ENCODE measurements at regions not wholly inside any gene's neighbourhood (a gene's known extent, or its start where the extent isn't known, plus 50 kb on each side); places are given as distances from the start of the nearest gene placed in this dataset.

- Histone ChIP-seq H3K4me1 (ENCODE audit: control insufficient read depth, insufficient read depth, low read length) (no peaks in the 10 kb centered on the region), H3K9me3 (ENCODE audit: control insufficient read depth, insufficient read depth, low read depth, low read length) (no peaks in the 10 kb centered on the region), H3K36me3 (ENCODE audit: control insufficient read depth in 2 of 2, insufficient read depth in 1 of 2, low read length in 2 of 2) (no peaks in the 10 kb centered on the region), H3K27ac (ENCODE audit: extremely low read depth, low read depth, low read length) (no peak overlapping the region), H3K4me3 (ENCODE audit: low read depth, low read length) (no peak overlapping the region)
- ChIA-PET POLR2A (no interaction called here), CTCF (no interaction called here)
- TF ChIP-seq ZNF112 (tag by site-specific recombination; IDR thresholded peaks at IDR 0.05) (no peak), ZNF157 (tag by site-specific recombination; IDR thresholded peaks at IDR 0.05) (no peak), ZNF571 (tag by site-specific recombination; IDR thresholded peaks at IDR 0.05) (no peak), ZNF239 (tag by site-specific recombination; IDR thresholded peaks at IDR 0.05) (no peak), ZNF768 (tag by site-specific recombination; IDR thresholded peaks at IDR 0.05) (no peak), ZNF23 (tag by site-specific recombination; IDR thresholded peaks at IDR 0.05; ENCODE audit: borderline replicate concordance) (no peak), BCL11A (tag by site-specific recombination; IDR thresholded peaks at IDR 0.05; ENCODE audit: low read depth) (no peak), ZNF19 (tag by site-specific recombination; IDR thresholded peaks at IDR 0.05; ENCODE audit: low read depth) (no peak), ZSCAN4 (tag by site-specific recombination; IDR thresholded peaks at IDR 0.05) (no peak), WT1 (tag by site-specific recombination; IDR thresholded peaks at IDR 0.05) (no peak), ZNF624 (tag by site-specific recombination; IDR thresholded peaks at IDR 0.05) (no peak), KLF9 (tag by site-specific recombination; IDR thresholded peaks at IDR 0.05; ENCODE audit: low read depth) (no peak)
- TF ChIP-seq, protein P1, sequence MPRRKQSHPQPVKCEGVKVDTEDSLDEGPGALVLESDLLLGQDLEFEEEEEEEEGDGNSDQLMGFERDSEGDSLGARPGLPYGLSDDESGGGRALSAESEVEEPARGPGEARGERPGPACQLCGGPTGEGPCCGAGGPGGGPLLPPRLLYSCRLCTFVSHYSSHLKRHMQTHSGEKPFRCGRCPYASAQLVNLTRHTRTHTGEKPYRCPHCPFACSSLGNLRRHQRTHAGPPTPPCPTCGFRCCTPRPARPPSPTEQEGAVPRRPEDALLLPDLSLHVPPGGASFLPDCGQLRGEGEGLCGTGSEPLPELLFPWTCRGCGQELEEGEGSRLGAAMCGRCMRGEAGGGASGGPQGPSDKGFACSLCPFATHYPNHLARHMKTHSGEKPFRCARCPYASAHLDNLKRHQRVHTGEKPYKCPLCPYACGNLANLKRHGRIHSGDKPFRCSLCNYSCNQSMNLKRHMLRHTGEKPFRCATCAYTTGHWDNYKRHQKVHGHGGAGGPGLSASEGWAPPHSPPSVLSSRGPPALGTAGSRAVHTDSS (tag by site-specific recombination; IDR thresholded peaks at IDR 0.05): no peak
- TF ChIP-seq, protein P2, sequence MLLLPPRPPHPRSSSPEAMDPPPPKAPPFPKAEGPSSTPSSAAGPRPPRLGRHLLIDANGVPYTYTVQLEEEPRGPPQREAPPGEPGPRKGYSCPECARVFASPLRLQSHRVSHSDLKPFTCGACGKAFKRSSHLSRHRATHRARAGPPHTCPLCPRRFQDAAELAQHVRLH (tag by site-specific recombination; IDR thresholded peaks at IDR 0.05): no peak
Measured at GRCh38 chr13:103958691-103959090, 892.5 kb upstream of the SLC10A2 start.

DNA sequence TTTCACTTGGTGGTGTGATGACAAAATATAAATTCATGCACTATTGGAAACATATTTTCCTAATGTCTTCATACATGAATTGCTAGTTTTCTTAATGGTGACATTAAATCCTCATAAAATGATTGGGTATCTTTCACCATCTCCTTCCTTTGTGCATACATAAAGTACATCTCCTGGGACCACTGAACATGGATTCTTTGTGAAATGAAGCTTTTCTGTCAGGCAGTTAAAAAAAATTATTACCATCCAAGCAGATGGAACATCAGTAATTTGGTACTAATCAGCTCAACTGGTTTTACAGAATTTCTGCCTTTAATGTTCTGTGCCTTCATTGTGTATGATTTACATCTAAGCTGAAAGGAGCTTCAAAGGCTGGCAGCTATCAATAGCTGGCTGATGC is 891.7 kb upstream of the SLC10A2 start:
- ChIA-PET CTCF (no interaction called here), POLR2A (no interaction called here)
- TF ChIP-seq ZNF248 (tag by site-specific recombination; IDR thresholded peaks at IDR 0.05): no peak
- no peak overlapping the region for H3K27ac ChIP-seq (ENCODE audit: extremely low read depth, low read depth, low read length)
- H3K4me3 ChIP-seq (ENCODE audit: low read depth, low read length): no peak overlapping the region
- H3K9me3 ChIP-seq (ENCODE audit: control insufficient read depth, insufficient read depth, low read depth, low read length): no peaks in the 10 kb centered on the region
- no peaks in the 10 kb centered on the region for H3K36me3 ChIP-seq (ENCODE audit: control insufficient read depth in 2 of 2, insufficient read depth in 1 of 2, low read length in 2 of 2)
- no peaks in the 10 kb centered on the region for H3K4me1 ChIP-seq (ENCODE audit: control insufficient read depth, insufficient read depth, low read length)

GRCh38 chr13:103953859-103954258 is 887.6 kb upstream of the SLC10A2 start:
- Histone ChIP-seq H3K4me1 (ENCODE audit: control insufficient read depth, insufficient read depth, low read length) (no peaks in the 10 kb centered on the region), H3K4me3 (ENCODE audit: low read depth, low read length) (no peak overlapping the region), H3K9me3 (ENCODE audit: control insufficient read depth, insufficient read depth, low read depth, low read length) (no peaks in the 10 kb centered on the region), H3K27ac (ENCODE audit: extremely low read depth, low read depth, low read length) (no peak overlapping the region), H3K36me3 (ENCODE audit: control insufficient read depth in 2 of 2, insufficient read depth in 1 of 2, low read length in 2 of 2) (no peaks in the 10 kb centered on the region)
- ChIA-PET CTCF (no interaction called here), POLR2A (no interaction called here)
- no peak for TF ChIP-seq ZNF341 (tag by site-specific recombination; IDR thresholded peaks at IDR 0.05; ENCODE audit: low read depth)
- no peak for TF ChIP-seq TCF7L2 (IDR thresholded peaks at IDR 0.05; ENCODE audit: borderline replicate concordance, low read depth, low read length)
- TF ChIP-seq ZNF174 (tag by site-specific recombination; IDR thresholded peaks at IDR 0.05): no peak
- TF ChIP-seq ZNF654 (tag by site-specific recombination; IDR thresholded peaks at IDR 0.05; ENCODE audit: low read depth): no peak
- TF ChIP-seq ZBTB49 (tag by site-specific recombination; IDR thresholded peaks at IDR 0.05; ENCODE audit: low read depth): no peak
- no peak for TF ChIP-seq GLI2 (tag by site-specific recombination; IDR thresholded peaks at IDR 0.05; ENCODE audit: borderline replicate concordance, low read depth)
- TF ChIP-seq ZBTB7A (tag by site-specific recombination; IDR thresholded peaks at IDR 0.05; ENCODE audit: low read depth): no peak
- TF ChIP-seq, protein P3, sequence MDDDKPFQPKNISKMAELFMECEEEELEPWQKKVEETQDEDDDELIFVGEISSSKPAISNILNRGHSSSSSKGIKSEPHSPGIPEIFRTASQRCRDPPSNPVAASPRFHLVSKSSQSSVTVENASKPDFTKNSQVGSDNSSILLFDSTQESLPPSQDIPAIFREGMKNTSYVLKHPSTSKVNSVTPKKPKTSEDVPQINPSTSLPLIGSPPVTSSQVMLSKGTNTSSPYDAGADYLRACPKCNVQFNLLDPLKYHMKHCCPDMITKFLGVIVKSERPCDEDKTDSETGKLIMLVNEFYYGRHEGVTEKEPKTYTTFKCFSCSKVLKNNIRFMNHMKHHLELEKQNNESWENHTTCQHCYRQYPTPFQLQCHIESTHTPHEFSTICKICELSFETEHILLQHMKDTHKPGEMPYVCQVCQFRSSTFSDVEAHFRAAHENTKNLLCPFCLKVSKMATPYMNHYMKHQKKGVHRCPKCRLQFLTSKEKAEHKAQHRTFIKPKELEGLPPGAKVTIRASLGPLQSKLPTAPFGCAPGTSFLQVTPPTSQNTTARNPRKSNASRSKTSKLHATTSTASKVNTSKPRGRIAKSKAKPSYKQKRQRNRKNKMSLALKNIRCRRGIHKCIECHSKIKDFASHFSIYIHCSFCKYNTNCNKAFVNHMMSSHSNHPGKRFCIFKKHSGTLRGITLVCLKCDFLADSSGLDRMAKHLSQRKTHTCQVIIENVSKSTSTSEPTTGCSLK (tag by site-specific recombination; IDR thresholded peaks at IDR 0.05): no peak
- no peak for TF ChIP-seq ZNF138 (tag by site-specific recombination; IDR thresholded peaks at IDR 0.05; ENCODE audit: borderline replicate concordance)
- TF ChIP-seq, protein P4, sequence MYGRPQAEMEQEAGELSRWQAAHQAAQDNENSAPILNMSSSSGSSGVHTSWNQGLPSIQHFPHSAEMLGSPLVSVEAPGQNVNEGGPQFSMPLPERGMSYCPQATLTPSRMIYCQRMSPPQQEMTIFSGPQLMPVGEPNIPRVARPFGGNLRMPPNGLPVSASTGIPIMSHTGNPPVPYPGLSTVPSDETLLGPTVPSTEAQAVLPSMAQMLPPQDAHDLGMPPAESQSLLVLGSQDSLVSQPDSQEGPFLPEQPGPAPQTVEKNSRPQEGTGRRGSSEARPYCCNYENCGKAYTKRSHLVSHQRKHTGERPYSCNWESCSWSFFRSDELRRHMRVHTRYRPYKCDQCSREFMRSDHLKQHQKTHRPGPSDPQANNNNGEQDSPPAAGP (tag by site-specific recombination; IDR thresholded peaks at IDR 0.05): no peak
